A549 (cell line): ENCODE measurements at regions not wholly inside any gene's neighbourhood (a gene's known extent, or its start where the extent isn't known, plus 50 kb on each side); places are given as distances from the start of the nearest gene placed in this dataset.

Experiments used
- EP300 ChIP-seq, 2 experiments: fragments of >200 bp; sonication (Bioruptor Twin); formaldehyde crosslinking; IDR thresholded peaks; 2 replicates in 1 of 2; 3 replicates in 1 of 2; pipeline ENCODE4 v1.6.1; 2016 to 2017
- FOSL2 ChIP-seq, 2 experiments: fragments of 450-650 bp in 1 of 2; fragments of >200 bp in 1 of 2; sonication (Bioruptor Twin) in 1 of 2; formaldehyde crosslinking; IDR thresholded peaks; 2 replicates each; pipeline versions ENCODE4 v1.5.0 to v1.6.1; 2016 to 2020; ENCODE audit warnings: mild to moderate bottlenecking in 1 of 2, moderate library complexity in 1 of 2
- TF ChIP-seq, protein P1 (sequence below): fragments of >200 bp; sonication (Bioruptor Twin); formaldehyde crosslinking; IDR thresholded peaks from 3 replicates; pipeline ENCODE4 v1.5.1; 2016

DNA sequence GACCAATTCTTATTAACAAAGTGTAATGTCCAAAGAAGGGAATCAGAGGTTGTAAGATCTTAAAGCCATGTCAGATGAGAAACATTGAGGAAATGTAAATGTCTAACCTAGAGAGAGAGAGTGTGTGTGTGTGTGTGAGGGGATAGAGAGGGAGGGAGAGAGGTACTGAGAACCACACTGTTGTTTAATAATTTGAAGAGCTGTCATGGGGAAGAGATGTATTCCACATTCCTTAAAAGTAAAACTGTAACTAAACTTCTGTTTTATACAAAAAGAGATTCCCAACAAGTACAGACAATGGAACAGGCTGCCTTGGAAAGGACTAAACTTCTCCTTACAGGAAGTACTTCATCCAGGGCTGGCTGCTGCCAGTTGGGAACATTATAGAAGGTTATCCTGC is 68.9 kb upstream of the BOC start:
- no peak for TF ChIP-seq EP300 (IDR thresholded peaks at IDR 0.05)
- TF ChIP-seq, protein P1, sequence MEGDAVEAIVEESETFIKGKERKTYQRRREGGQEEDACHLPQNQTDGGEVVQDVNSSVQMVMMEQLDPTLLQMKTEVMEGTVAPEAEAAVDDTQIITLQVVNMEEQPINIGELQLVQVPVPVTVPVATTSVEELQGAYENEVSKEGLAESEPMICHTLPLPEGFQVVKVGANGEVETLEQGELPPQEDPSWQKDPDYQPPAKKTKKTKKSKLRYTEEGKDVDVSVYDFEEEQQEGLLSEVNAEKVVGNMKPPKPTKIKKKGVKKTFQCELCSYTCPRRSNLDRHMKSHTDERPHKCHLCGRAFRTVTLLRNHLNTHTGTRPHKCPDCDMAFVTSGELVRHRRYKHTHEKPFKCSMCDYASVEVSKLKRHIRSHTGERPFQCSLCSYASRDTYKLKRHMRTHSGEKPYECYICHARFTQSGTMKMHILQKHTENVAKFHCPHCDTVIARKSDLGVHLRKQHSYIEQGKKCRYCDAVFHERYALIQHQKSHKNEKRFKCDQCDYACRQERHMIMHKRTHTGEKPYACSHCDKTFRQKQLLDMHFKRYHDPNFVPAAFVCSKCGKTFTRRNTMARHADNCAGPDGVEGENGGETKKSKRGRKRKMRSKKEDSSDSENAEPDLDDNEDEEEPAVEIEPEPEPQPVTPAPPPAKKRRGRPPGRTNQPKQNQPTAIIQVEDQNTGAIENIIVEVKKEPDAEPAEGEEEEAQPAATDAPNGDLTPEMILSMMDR = no peak
- no peak for TF ChIP-seq FOSL2 (IDR thresholded peaks at IDR 0.05)
- TF ChIP-seq FOSL2 (CRISPR knock-in tag; IDR thresholded peaks at IDR 0.05) = no peak
